Astrocyte (in vitro differentiated cells and primary cell): ENCODE measurements at regions not wholly inside any gene's neighbourhood (a gene's known extent, or its start where the extent isn't known, plus 50 kb on each side); places are given as distances from the start of the nearest gene placed in this dataset.
"Not testable (repeated sequence)": the region's sequence is repeated elsewhere in the genome, so short reads cannot be mapped to it uniquely, and the experiment has no call there.

Experiments
- DNase-seq: peaks from one replicate; pipeline ENCODE4 v3.0.0-alpha.2; 2010; ENCODE audit warnings: low read depth
- FAIRE-seq: peaks from 2 replicates; lab custom pipeline; 2011; peaks lifted over from hg19 to GRCh38; lab: Jason Lieb, UNC
- H2AFZ ChIP-seq: 2 replicates; pipeline ENCODE4 v1.6.0; 2012; ENCODE audit warnings: low read depth, low read length, inconsistent platforms
- H3K27ac ChIP-seq: 2 replicates; pipeline ENCODE4 v1.5.1; 2011; ENCODE audit warnings: low read depth, low read length, inconsistent platforms
- H3K27me3 ChIP-seq: 2 replicates; pipeline ENCODE4 v1.6.0; 2011; ENCODE audit warnings: low read length, inconsistent platforms; ENCODE audit not compliant: insufficient read depth
- H3K36me3 ChIP-seq: 2 replicates; pipeline ENCODE4 v1.5.1; 2011; ENCODE audit warnings: low read length, inconsistent platforms; ENCODE audit not compliant: insufficient read depth
- H3K4me1 ChIP-seq: 2 replicates; pipeline ENCODE4 v1.5.1; 2011; ENCODE audit warnings: low read length, inconsistent platforms; ENCODE audit not compliant: insufficient read depth
- H3K4me2 ChIP-seq: 2 replicates; pipeline ENCODE4 v1.6.0; 2012; ENCODE audit warnings: low read length, inconsistent platforms
- H3K4me3 ChIP-seq: 2 replicates; pipeline ENCODE4 v1.5.1; 2011; ENCODE audit warnings: low read depth, mild to moderate bottlenecking, low read length, inconsistent platforms; ENCODE audit not compliant: insufficient read depth
- H3K79me2 ChIP-seq: 2 replicates; pipeline ENCODE4 v1.6.0; 2012; ENCODE audit warnings: mild to moderate bottlenecking, low read length, inconsistent platforms; ENCODE audit not compliant: insufficient read depth
- H3K9ac ChIP-seq: 2 replicates; pipeline ENCODE4 v1.6.0; 2012; ENCODE audit warnings: mild to moderate bottlenecking, low read length, inconsistent platforms
- H3K9me3 ChIP-seq: 2 replicates; pipeline ENCODE4 v1.5.1; 2012; ENCODE audit warnings: low read depth, mild to moderate bottlenecking, low read length, inconsistent platforms; ENCODE audit not compliant: insufficient read depth
- H4K20me1 ChIP-seq: 2 replicates; pipeline ENCODE4 v1.6.0; 2012; ENCODE audit warnings: low read length, inconsistent platforms; ENCODE audit not compliant: insufficient read depth
- H3K27ac Mint-ChIP-seq: one replicate; pipeline ENCODE4 v1.8.0; 2021; ENCODE audit warnings: mild to moderate bottlenecking, mixed read lengths; ENCODE audit not compliant: unreplicated experiment
- H3K27me3 Mint-ChIP-seq: one replicate; pipeline ENCODE4 v1.8.0; 2021; ENCODE audit warnings: low read depth, mixed read lengths; ENCODE audit not compliant: unreplicated experiment
- H3K36me3 Mint-ChIP-seq: one replicate; pipeline ENCODE4 v1.8.0; 2021; ENCODE audit warnings: low read depth, mixed read lengths; ENCODE audit not compliant: unreplicated experiment
- H3K4me1 Mint-ChIP-seq: one replicate; pipeline ENCODE4 v1.8.0; 2021; ENCODE audit warnings: low read depth, mixed read lengths; ENCODE audit not compliant: unreplicated experiment
- H3K4me3 Mint-ChIP-seq: one replicate; pipeline ENCODE4 v1.8.0; 2021; ENCODE audit warnings: mild to moderate bottlenecking, moderate library complexity, mixed read lengths; ENCODE audit not compliant: unreplicated experiment
- H3K9me3 Mint-ChIP-seq: one replicate; pipeline ENCODE4 v1.8.0; 2021; ENCODE audit warnings: mild to moderate bottlenecking, mixed read lengths; ENCODE audit not compliant: unreplicated experiment

DNA sequence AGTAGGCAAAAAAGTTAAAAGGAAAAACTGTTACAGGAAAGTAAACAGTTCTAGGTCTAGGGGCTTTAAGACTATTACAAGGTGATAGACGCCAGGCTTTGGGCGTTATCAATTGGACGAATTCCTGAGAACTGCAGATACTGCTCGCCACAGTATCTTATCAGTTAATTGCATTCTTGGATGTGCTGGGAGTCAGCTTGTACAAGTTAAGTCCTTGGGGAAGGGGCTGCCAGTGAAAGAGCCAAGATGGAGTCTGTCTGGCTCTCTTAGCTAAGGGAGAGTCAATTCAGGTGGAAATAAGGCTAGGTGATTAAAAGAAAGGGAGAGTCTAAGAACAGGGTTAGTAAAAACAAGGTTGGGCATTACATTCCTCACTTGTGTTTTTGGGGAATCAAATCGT lies 90.3 kb upstream of the FAM90A1 start:
- H3K9me3 Mint-ChIP-seq, H4K20me1 ChIP-seq, H3K79me2 ChIP-seq, H3K27ac ChIP-seq, H3K27me3 ChIP-seq, H3K9me3 ChIP-seq, DNase-seq, H3K36me3 Mint-ChIP-seq, H3K4me1 ChIP-seq, H3K4me3 Mint-ChIP-seq, H2AFZ ChIP-seq, H3K9ac ChIP-seq, H3K27ac Mint-ChIP-seq, H3K36me3 ChIP-seq, FAIRE-seq, H3K4me2 ChIP-seq, H3K27me3 Mint-ChIP-seq, H3K4me3 ChIP-seq: not testable (repeated sequence)
- H3K4me1 Mint-ChIP-seq = peaks cover 17% of the 10 kb centered on the region

- not testable (repeated sequence) for H3K36me3 Mint-ChIP-seq, H3K4me2 ChIP-seq, H3K27ac ChIP-seq, H3K27me3 Mint-ChIP-seq, H2AFZ ChIP-seq, H3K79me2 ChIP-seq, FAIRE-seq, H3K9me3 ChIP-seq, H4K20me1 ChIP-seq, H3K27me3 ChIP-seq, H3K9me3 Mint-ChIP-seq, H3K9ac ChIP-seq, H3K4me3 ChIP-seq, H3K4me3 Mint-ChIP-seq, H3K36me3 ChIP-seq, H3K4me1 ChIP-seq
- peak overlapping the region; percentile 81 for H3K27ac Mint-ChIP-seq
- peaks cover 17% of the 10 kb centered on the region for H3K4me1 Mint-ChIP-seq
- peak; percentile 0 for DNase-seq
These were observed 92.9 kb upstream of the FAM90A1 start for GRCh38 chr12:8320251-8320730.

GRCh38 chr12:8320791-8321370 lies 93.5 kb upstream of the FAM90A1 start:
- H3K79me2 ChIP-seq, H3K27me3 ChIP-seq, H3K27ac ChIP-seq, H3K4me2 ChIP-seq, DNase-seq, H3K27me3 Mint-ChIP-seq, H3K36me3 ChIP-seq, FAIRE-seq, H3K9me3 Mint-ChIP-seq, H3K4me3 ChIP-seq, H2AFZ ChIP-seq, H3K4me1 ChIP-seq, H3K36me3 Mint-ChIP-seq, H3K9me3 ChIP-seq, H3K9ac ChIP-seq, H4K20me1 ChIP-seq, H3K4me3 Mint-ChIP-seq: not testable (repeated sequence)
- peaks cover 17% of the 10 kb centered on the region for H3K4me1 Mint-ChIP-seq
- H3K27ac Mint-ChIP-seq = peak overlapping the region; percentile 81

DNA sequence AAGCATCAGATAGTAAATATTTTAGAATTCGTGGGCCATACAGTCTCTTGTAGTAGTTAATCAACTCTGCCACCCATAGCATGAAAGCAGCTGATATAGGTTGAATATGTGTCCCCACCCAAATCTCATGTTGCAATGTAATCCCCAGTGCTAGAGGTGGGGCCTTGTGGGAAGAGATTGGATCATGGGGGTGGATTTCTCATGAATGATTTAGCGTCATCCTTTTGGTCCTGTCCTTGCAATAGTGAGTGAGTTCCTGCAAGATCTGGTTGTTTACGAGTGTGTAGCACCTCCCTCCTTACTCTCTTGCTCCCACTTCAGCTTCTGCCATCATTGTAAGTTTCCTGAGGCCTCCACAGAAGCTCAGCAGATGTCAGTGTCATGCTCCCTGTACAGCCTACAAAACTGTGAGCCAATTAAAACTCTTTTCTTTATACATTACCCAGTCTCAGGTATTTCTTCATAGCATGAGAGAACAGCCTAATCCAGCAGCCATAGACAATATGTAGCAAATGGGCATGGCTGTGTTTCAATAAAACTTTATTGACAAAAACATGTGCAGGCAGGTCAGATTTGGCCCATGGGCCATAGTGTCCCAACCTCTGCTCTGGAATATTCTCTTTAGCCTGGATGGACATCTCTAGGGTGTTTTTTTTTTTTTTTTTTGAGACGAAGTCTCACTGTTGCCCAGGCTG lies 97.9 kb upstream of the FAM90A1 start:
- not testable (repeated sequence) for H2AFZ ChIP-seq, DNase-seq, H3K9ac ChIP-seq, H3K79me2 ChIP-seq, H3K9me3 ChIP-seq, H4K20me1 ChIP-seq, H3K4me1 Mint-ChIP-seq, FAIRE-seq, H3K27ac Mint-ChIP-seq, H3K36me3 ChIP-seq, H3K4me2 ChIP-seq, H3K9me3 Mint-ChIP-seq, H3K27me3 ChIP-seq, H3K4me3 ChIP-seq, H3K36me3 Mint-ChIP-seq, H3K4me1 ChIP-seq, H3K27me3 Mint-ChIP-seq, H3K27ac ChIP-seq, H3K4me3 Mint-ChIP-seq

DNA sequence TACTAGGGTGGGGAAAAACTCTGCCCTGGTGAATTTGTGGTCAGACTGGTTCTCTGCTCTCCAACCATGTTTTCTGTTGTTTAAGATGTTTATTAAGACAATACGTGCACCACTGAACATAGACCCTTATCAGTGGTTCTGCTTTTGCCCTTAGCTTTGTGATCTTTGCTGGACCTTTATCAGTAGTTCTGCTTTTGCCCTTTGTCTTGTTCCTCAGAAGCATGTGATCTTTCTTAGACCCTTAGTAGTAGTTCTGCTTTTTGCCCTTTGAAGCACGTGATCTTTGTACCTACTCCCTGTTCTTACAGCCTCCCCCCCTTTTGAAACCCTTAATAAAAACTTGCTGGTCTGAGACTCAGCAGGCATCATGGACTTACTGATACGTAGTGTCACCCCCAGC lies 101.4 kb upstream of the FAM90A1 start:
- not testable (repeated sequence) for H3K4me1 ChIP-seq, H3K27me3 ChIP-seq, H3K27ac Mint-ChIP-seq, H3K9me3 ChIP-seq, H3K4me3 Mint-ChIP-seq, FAIRE-seq, H2AFZ ChIP-seq, H3K4me2 ChIP-seq, H3K4me3 ChIP-seq, H3K36me3 Mint-ChIP-seq, H3K36me3 ChIP-seq, DNase-seq, H4K20me1 ChIP-seq, H3K79me2 ChIP-seq, H3K27ac ChIP-seq, H3K9ac ChIP-seq, H3K4me1 Mint-ChIP-seq, H3K9me3 Mint-ChIP-seq, H3K27me3 Mint-ChIP-seq

DNA sequence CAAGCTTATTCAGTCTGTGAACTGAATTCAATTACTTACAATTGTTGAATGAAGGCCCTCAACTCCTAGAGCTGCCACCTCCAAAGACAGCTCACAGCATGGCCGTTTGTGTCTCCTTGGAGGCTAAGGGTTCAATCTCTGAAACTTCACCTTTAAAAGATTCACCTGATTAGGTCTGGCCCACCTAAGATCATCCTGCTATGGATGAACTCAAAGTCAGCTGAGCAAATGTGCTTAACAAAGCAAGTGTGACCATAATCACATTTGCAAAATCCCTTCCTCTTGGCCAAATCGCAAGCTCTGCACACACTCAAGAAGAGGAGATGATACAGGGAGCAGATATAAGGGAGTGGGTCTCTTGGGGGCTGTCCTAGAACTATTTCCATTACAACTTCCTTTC lies 105.0 kb upstream of the FAM90A1 start:
- H3K27ac Mint-ChIP-seq, H3K27me3 Mint-ChIP-seq, H3K27ac ChIP-seq, H3K9ac ChIP-seq, H3K9me3 Mint-ChIP-seq, H3K4me1 Mint-ChIP-seq, H3K4me2 ChIP-seq, H3K4me3 Mint-ChIP-seq, DNase-seq, H3K27me3 ChIP-seq, H3K4me3 ChIP-seq, H3K36me3 Mint-ChIP-seq, H3K9me3 ChIP-seq, H3K79me2 ChIP-seq, H2AFZ ChIP-seq, H4K20me1 ChIP-seq, H3K36me3 ChIP-seq, FAIRE-seq, H3K4me1 ChIP-seq: not testable (repeated sequence)
